ENCODE measurements at regions not wholly inside any gene's neighbourhood (a gene's known extent, or its start where the extent isn't known, plus 50 kb on each side); places are given as distances from the start of the nearest gene placed in this dataset.
"Not testable (repeated sequence)": the region's sequence is repeated elsewhere in the genome, so short reads cannot be mapped to it uniquely, and the experiment has no call there.

DNA sequence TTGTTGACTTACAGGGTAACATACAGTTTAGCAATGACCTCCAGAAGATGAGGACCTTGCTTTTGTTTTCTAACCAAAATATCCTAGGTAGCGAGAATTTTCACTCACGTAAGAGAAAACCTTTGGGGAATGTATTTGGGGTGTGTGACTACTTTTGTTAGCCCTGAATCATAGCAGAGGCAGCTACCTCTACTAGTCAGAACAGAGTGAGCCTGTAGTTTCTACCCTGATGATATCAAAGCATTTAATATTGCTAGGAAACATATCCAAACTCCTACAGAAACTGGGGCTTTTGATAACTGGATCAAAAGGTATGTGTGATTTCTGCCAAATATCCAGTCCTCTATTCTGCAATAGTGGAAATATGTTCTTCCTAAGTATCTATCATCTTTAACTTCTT is 462.6 kb upstream of the ZEB2 start:
- DNase-seq, result no peak

DNA sequence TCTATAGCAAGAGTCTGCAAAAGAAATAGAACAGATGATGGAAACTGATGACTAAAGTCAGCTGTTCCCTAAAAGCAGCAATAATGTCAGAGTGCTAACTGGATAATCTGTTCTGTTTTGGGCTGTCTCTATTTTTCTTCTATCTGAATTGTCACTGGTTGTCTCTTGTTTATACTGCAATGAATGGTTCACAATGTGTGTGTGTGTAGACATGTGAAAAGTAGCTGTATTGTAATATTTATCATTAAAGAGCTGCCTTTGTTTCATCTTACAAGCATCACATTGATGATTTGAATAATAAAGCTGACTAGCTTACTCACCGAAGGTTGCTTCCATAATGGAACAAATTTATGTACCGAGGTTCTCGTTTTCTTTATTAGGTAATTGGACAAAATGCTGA is 456.0 kb upstream of the ZEB2 start:
- DNase-seq, result no peak

DNA sequence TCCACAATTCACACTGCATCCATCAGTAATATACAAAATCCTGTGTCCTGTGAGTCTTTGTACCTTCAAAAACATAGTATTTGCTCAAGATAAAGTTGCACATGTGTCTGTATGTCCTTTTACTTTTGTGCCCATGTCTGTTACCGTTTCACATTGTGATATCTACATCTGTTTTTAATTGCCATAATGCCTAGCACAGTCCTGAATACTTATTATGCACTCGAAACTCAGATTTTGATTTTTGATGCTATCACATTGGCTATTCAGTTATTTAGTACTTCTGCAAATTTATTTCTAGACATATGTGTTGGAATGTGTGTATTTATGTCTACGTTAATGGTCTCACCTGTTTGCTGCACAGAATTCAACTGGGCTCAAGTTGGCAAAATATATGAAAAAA is 452.8 kb upstream of the ZEB2 start:
- DNase-seq, result no peak

DNA sequence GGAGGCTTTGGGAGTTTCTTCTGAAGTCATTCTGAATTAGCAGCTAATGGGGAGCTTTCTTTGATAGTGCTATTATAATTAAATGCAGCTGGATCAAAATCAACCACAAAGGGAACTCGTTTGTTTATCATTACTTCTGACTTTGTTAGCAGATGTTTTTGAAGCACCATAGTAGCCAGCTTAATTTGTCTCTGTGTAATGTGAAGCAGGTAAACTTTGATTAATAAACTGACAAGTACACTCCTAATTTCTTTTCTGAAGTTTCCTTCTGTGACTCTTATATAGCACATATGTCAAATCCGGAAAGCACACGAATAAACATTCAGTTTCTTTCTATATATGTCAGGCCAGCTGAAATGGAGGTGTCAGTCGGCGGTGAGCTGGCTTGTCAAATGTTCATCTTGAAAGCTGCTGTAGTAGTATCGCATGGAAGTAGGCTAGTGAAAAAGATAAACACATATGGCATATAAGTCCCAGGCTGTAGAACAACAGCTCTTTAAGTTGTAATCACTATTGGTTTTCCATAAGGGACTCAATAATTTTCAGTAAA is 451.9 kb upstream of the ZEB2 start:
- no peak for DNase-seq

DNA sequence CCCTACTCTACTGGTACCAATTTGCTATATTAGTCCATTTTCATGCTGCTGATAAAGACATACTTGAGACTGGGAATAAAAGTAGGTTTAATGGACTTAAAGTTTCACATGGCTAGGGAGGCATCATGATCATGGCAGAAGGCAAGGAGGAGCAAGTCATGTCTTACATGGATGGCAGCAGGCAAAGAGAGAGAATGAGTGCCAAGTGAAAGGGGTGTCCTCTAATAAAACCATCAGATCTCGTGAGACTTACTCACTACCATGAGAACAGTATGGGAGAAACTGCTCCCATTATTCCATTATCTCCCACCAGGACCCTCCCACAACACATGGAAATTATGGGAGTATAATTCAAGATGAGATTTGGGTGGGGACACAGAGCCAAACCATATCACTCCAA is 450.5 kb upstream of the ZEB2 start:
- not testable (repeated sequence) for DNase-seq

DNA sequence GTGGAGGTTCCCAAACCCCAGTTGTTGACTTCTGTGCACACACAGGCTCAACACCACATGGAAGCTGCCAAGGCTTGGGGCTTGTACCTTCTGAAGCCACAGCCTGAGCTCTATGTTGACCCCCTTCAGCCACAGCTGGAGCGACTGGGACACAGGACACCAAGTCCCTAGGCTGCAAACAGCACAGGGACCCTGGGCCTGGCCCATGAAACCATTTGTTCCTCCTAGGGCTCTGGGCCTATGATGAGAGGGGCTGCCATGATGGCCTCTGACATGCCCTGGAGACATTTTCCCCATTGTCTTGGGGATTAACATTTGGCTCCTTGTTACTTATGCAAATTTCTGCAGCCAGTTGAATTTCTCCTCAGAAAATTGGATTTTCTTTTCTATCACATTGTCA is 449.6 kb upstream of the ZEB2 start:
- not testable (repeated sequence) for DNase-seq

DNA sequence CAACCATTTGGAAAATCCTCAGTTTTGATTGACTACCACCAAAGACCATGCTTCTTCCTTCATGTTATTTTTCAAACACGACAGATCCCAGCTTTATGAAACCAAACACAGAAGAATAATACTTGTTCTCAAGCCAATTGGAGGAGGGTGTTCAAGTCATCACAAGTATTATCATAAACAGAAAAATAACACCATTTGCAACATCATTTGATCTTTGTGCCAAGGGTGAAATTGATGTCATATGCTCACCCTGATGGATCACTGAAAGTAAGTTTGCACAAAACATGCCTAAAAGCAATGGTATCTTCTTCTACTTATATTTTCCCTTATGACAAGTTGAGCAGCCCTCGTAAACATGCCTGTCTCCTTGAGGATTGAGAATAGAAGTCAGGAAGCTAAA is 448.0 kb upstream of the ZEB2 start:
- DNase-seq, result no peak

DNA sequence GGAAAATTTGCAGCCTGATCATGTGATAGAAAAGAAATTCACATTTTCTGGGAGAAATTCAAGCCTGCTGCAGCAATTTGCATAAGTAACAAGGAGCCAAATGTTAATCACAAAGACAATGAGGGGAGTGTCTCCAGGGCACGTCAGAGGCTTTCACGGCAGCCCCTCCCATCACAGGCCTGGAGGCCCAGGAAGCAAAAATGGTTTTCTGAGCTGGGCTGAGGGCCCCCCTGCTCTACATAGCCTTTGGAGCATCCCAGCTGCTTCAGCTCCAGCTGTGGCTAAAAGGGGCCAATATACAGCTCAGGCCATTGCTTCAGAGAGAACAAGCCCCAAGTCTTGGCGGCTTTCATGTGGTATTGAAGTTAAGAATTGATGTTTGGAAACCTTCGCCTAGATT is 445.3 kb upstream of the ZEB2 start:
- no peak for DNase-seq

DNA sequence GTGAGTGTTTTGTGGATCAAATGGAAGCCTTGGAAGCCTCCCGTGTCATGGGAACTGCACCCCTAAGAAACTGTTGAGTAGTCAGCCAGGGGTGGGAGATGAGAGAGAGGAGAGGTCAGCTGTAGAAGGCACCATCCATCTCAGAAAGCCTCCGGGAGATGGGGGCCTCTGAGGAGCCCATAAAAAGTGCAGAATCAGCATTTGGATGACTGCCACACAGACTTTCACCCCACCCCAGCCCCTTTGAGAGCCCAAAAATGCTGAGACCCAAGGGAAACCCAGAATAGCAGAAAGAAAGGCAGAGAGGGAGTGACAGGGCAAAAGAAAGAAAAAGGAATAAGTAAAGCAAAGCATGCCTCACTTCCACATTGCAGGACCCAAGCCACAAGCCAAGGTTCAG is 443.1 kb upstream of the ZEB2 start:
- DNase-seq, result no peak

DNA sequence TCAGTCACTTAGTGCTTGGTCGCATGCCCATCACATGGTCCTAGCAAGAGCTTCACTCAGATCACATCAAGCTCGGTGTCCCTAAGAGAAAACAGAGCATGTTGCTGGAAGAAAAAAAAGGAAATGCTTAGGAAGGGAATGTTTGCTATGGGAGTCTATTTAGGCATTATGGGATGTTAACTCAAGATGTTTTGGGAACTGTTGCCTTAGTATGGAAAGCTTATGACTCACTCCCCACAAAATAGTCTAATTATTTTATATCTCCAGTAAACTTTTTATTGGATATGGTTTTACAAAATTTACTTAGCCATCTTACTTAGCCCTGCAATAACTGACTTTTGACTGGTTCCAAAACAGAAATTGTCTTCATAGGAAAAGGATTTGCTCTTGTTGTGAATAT is 439.5 kb upstream of the ZEB2 start:
- no peak for DNase-seq

DNA sequence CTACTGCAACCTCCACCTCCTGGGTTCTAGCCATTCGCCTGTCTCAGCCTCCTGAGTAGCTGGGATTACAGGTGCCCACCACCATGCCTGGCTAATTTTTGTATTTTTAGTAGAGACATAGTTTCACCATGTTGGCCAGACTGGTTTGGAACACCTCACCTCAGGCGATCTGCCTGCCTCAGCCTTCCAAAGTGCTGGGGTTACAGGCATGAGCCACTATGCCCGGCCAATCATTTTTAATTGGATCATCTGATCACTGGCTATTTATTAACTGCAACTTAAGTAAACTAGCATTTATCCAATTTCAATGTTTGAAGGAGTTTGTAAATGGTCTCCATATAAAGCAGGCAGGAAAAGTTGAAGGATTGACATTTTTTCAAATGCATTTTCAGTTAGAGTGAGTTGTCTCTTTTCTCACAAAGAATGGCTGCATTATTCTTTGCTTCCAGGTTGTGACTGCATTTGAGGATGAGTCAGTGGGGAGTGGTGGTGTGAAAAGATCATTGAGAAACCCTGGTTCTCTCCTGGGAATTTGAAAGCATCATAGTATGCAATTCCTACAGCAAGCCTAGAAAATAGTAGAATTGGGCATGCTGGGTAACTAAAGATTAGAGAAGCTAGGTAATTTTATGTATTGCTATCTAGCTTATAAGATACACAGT is 431.1 kb upstream of the ZEB2 start:
- no peak for DNase-seq

DNA sequence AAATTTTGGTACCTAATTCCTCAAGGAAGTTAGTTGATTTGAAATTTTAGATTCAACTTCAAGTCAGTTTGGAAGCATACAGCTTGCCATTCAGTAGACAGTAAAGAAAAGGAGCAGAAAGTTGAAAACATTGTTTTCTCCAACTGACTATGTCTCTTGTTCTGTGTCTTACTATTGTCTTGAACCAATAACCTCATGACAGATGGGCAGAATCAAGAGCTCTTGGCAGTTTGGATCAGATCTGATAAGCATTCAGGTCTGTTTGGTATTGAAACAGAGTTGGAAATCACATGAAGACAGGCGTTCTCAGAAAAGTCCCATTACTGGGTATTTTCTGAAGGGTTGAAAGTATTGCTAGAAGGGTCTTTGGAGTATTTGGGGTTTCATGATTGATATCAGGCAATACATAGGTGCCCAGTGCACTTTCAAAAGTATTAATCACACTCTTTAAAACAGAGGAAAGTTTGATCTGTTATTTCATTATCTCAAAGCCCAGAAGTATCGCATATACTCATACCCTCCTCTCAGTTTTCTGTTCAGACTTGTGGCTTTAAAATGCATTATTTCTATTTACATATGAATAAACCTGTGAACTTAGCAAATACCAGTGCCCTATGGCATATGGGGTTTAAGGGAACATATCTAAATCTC is 428.4 kb upstream of the ZEB2 start:
- no peak for DNase-seq

DNA sequence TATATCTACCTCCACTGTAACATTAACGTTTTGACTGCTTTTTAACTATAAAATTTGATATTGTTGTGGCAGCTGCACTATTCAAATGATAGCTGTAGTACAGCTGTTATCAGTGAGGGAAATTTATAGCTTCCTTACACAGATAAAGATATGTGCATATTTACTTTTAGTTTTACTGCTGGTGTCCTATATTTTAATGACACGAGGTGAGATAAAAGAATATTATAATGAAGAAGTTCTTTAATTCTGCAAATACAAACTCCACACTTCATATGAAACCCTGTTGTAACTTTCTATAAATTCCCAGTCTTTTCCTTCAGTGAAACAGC is 427.8 kb upstream of the ZEB2 start:
- DNase-seq, result no peak

DNA sequence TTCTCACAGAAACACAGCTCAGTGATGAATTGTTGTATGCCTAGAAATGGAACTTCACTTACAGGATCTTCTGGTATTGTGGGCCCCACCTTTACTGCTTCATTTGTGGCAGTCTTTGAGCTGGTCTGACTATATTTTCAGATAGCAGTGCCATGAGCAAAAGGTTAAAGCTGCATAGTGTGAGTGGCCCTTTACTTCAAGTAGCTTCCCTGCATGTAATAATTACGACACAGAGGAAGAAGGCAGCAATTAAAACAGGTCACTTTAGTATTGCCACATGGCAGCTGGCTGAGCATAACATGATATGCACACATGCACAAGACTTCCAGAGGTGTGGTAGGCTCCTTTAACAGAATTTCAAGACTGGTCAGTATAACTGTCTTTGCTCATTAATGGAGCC is 426.3 kb upstream of the ZEB2 start:
- DNase-seq, result peak in 2 of 3 experiments; percentile 21 to 73

DNA sequence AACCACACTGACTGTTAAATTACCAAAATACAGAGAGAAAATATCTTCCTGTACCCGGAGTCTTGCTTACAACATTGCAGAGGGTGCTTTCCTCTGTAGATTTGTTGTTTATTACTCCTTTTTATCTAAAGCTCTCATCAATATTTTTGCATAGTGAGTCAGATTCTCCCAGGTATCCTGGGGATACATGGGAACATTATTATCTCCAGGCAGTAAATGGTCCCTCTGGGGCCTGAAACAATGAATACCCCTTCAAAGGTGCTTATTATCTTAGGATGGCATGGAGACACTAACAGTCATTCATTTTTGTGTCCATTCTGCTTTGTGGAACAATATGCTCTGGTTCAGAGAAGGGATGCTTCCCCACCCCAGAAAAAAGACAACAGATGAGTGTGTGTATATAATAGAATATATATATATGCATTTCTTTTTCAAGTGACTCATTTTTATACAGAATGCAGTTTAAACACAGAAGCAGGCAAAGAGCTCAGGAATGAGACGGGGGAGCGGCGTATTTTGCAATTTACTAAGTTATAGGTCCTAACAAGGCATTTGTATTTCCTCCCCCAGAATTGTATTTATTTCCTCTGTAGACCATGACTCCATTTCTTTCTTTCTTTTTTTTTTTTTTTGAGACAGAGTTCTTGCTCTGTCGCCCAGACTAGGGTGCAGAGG is 424.8 kb upstream of the ZEB2 start:
- DNase-seq, result peak in 2 of 3 experiments; percentile 41 to 79

DNA sequence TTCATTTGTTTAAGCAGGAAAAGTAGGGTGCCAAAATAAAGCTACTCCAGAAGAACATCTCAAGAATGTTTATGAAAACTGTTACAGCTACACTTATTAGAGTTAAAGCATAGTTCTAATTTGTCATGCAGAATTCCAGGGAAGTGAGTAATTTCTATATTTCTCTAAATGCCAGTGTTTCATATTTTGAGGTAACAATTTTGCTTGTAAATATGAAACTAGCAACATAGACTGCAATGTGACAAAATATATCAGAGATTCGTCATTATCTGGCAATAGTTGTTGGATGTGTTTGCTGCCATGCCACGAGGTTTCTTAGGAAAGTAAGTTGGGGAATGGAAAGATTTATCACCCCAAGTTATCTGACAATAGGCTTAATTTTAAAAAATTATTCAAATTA is 424.1 kb upstream of the ZEB2 start:
- no peak for DNase-seq

DNA sequence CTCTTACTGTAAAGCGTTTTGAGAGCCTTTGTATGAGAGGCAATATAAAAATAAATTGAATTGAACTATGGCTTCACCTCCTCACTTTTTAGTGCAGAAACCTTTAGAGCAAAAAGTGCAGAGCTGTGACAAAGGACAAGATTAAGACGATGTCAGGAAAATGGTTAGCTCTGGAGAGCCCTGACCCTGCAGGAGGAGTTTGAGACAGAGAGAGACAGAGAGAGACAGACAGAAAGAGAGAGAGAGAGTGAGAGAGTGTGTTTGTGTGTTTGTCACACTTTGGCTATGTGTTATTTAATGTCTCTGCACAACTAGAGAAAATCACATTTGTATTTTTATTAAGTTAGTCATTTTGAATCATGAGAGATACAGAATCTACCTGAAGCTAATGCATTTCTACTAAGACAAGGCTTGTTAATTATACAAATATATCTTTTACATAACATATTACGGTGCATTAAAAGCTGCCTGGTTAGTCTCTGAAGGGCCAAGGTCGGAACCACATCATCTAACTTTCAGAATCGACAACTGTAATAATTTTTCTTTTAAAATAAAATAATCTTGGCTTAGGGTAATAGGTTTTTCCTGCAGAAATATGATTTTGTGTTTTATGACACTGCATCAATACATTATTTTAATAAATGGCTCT is 423.5 kb upstream of the ZEB2 start:
- no peak for DNase-seq

DNA sequence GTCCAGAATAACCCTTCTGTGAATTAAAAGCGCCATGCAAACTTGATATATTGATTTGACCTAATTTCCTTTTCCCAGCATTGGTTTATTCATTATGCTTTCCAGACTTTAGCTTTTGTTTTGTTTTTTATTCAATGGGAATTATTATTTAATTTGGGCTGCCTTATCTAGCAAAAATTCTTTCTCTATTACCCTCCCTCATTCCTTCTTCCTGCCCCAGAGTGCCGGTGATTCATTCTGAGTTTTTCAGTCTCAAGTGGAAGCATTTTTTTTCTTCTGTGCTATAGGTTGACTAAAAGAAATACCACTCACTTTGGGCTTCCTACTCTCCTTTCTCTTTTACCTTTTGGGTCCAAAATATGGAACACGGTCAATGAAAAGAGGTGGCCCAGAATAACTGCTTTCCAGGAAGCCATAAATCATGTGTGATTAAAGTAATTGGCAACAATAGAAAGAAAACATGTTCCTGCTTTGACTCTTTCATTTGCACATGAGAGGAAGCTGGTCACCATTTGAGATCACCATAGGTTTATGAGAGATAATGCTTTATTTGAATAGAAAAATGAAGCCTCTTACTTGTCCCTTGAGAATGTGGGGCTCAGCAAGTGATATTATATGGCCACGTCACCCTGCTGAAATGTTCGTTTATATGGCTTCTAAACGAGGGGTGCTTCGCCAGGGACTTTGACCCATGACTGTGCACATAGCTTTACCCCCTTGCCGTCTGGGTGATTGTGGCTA is 422.8 kb upstream of the ZEB2 start:
- DNase-seq, result peak in 1 of 3 experiments; percentile 46

DNA sequence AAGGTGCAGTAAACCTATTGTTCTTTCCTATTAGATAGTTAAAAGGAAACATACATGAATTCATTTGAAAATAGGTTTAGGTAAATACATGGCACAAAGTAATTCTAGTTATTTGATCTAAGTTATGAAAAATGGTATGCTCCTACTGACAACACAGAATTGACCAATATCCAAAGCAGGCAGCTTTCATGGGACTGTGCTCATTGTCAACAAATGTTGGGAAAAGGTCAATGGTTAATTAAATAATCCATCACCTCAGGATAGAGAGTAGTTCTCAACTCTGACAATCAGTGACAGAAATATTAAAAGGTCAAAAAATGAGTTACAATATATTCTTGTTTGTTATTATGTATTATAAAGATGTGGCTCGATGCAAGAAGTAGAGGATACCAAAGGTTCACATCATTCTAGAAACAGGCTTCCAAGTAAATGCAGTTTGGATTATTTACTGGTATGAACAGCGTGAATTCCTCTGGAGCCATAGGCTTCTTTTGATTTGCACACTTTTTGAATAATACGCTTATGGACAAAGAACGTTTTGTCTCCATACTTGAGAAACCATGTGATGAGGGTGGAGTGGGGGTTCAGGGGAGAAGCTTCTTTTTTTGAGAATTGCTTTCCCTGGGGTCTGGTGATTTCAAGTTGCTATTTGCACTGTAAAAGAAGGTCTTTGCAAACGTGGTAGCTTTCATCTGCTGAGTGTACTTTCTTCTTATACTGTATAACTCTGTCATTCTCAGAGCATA is 422.0 kb upstream of the ZEB2 start:
- DNase-seq, result no peak

DNA sequence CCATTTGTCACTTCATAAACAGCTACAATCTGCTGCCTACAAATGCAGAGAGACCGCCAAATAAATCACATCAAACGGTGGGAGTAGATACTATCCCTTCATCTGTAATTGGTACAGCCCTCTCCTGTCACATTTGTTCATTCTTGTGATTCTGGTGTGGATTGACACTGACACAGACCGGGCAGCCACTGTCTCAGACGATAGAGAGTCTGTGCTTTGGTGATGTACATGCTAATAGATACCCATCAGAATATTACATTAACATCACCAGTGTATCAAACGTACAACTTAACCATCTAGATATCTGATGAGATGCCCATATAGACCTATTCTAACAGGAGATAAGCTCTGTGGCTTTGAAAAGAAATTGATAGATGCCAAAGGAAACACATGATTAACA is 419.7 kb upstream of the ZEB2 start:
- DNase-seq, result no peak

DNA sequence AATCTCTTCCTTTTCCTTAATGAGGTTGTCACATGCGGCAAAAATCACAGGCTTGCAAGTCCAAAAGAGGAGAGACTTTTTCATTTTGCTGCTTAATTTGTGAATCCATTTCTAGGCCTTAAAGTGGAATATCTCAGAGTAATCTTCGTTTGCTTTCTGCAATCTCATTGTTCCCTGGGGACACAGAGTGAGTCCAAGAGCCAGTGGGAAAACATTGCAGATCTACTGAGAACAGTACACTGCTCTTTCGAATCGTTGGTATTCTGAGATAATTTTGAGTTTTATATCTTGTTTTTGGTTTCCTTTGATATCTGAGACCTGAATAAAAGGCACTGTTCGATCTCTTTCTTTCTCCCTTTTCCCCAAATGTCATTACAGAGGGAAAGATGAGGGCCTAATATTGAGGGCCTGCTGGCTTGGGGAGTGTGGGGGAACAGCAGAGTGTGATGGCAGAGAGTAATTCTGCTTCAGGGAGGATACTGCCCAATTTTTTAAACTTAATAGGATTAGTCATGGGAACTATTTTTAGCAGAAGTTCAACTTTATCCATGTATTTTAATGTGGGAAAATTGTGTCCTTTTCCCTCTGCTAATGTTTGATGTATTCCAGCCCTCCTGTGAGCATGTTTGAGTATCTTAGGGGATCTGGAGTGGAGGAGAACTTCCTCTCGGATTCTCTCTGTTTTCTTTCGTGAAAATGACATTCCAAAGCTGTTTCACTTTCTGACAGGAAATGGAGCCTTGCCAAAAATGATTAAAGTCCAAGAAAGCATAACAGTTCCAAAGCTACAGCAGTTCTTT is 418.2 kb upstream of the ZEB2 start:
- DNase-seq, result peak in 1 of 3 experiments; percentile 2
